Breast epithelium (tissue), 3 donors: ENCODE measurements at regions not wholly inside any gene's neighbourhood (a gene's known extent, or its start where the extent isn't known, plus 50 kb on each side); places are given as distances from the start of the nearest gene placed in this dataset.

Experiments used
- CTCF ChIP-seq, 3 donors: fragments of 450-650 bp; IDR thresholded peaks; one replicate each; pipeline ENCODE4 v1.5.1; 2016 to 2017; ENCODE audit warnings: antibody characterized with exemption in 3 of 3, mild to moderate bottlenecking in 3 of 3, moderate library complexity in 3 of 3
- POLR2A ChIP-seq: fragments of 450-650 bp; IDR thresholded peaks from one replicate; pipeline ENCODE4 v1.6.1; 2016; ENCODE audit warnings: antibody characterized with exemption, mild to moderate bottlenecking, moderate library complexity
- POLR2AphosphoS5 ChIP-seq, 3 donors: sonication (generic); formaldehyde crosslinking; IDR thresholded peaks; one replicate each; pipeline ENCODE4 v1.6.1; 2017; ENCODE audit warnings: antibody characterized with exemption in 3 of 3

GRCh38 chr12:83919081-83919480, 993.5 kb downstream of the SLC6A15 start:
- no peak for TF ChIP-seq CTCF (IDR thresholded peaks at IDR 0.05)
- TF ChIP-seq POLR2AphosphoS5 (IDR thresholded peaks at IDR 0.05) = no peak
- TF ChIP-seq POLR2A = no peak
